ENCODE measurements at regions not wholly inside any gene's neighbourhood (a gene's known extent, or its start where the extent isn't known, plus 50 kb on each side); places are given as distances from the start of the nearest gene placed in this dataset.

DNA sequence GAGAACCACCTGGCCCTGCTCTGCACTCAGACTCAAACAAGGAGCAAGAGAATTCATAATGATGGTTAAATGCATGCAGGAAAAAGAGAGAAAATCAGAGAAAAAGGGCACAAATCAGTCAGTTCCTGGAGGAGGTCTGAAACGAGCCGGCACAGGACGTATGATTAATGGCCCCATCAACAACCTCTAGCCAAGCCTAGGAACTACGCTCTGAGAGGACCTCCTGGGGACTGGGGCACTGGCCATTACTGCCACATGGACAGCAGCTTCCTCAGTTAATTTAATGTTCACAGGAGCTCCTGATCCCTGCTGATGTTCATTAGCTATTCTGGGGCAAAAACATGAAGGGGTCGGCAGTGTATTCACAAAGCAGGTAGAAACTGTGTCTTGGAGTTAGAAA is 238.1 kb downstream of the MED10 start:
- TF ChIP-seq CTCF (IDR thresholded peaks at IDR 0.05) (no peak), POLR2AphosphoS5 (IDR thresholded peaks at IDR 0.05) (no peak), POLR2A (IDR thresholded peaks at IDR 0.05) (no peak)

Data from breast epithelium (tissue), 3 donors.